H9 (cell line): ENCODE measurements at regions not wholly inside any gene's neighbourhood (a gene's known extent, or its start where the extent isn't known, plus 50 kb on each side); places are given as distances from the start of the nearest gene placed in this dataset.

Experiments used
- DNase-seq: peaks from one replicate; pipeline ENCODE4 v3.0.0-alpha.2; 2017
- H2AFZ ChIP-seq: one replicate; pipeline ENCODE4 v1.6.1; 2013; ENCODE audit warnings: mild to moderate bottlenecking, low read length, control low read depth, moderate library complexity
- H2AK5ac ChIP-seq: 2 replicates; pipeline ENCODE4 v1.6.1; 2013; ENCODE audit warnings: low read length, control low read depth, mixed read lengths; ENCODE audit not compliant: insufficient read length
- H2BK120ac ChIP-seq: one replicate; pipeline ENCODE4 v1.6.1; 2013; ENCODE audit warnings: low read depth, mild to moderate bottlenecking, low read length, control low read depth, inconsistent platforms; ENCODE audit not compliant: poor library complexity, severe bottlenecking
- H2BK12ac ChIP-seq: 2 replicates; pipeline ENCODE4 v1.6.1; 2013; ENCODE audit warnings: low read length, control low read depth, mixed read lengths, low read depth; ENCODE audit not compliant: insufficient read length
- H2BK15ac ChIP-seq: 2 replicates; pipeline ENCODE4 v1.6.1; 2013; ENCODE audit warnings: low read depth, low read length, control low read depth
- H2BK20ac ChIP-seq: one replicate; pipeline ENCODE4 v1.6.1; 2013; ENCODE audit warnings: low read depth, mild to moderate bottlenecking, low read length, control low read depth, inconsistent platforms; ENCODE audit not compliant: poor library complexity, severe bottlenecking
- H2BK5ac ChIP-seq: 2 replicates; pipeline ENCODE4 v1.6.1; 2013; ENCODE audit warnings: low read length, control low read depth, mixed read lengths; ENCODE audit not compliant: insufficient read length
- H3K14ac ChIP-seq: 2 replicates; pipeline ENCODE4 v1.6.1; 2013; ENCODE audit warnings: low read length, control low read depth; ENCODE audit not compliant: insufficient read depth
- H3K18ac ChIP-seq: 2 replicates; pipeline ENCODE4 v1.6.1; 2013; ENCODE audit warnings: low read depth, mild to moderate bottlenecking, mixed read lengths, low read length, control low read depth; ENCODE audit not compliant: insufficient read length
- H3K23ac ChIP-seq: 2 replicates; pipeline ENCODE4 v1.6.1; 2013; ENCODE audit warnings: low read length, control low read depth, mixed read lengths, low read depth; ENCODE audit not compliant: insufficient read length
- H3K23me2 ChIP-seq: 2 replicates; pipeline ENCODE4 v1.6.1; 2013; ENCODE audit warnings: low read depth, mild to moderate bottlenecking, mixed read lengths, low read length, control low read depth; ENCODE audit not compliant: insufficient read length, poor library complexity, severe bottlenecking
- H3K27ac ChIP-seq: 2 replicates; pipeline ENCODE4 v1.5.1; 2013; ENCODE audit warnings: low read length, control low read depth, mixed read lengths, low read depth; ENCODE audit not compliant: insufficient read length
- H3K27me3 ChIP-seq: 2 replicates; pipeline ENCODE4 v1.6.1; 2013; ENCODE audit warnings: low read length, control low read depth, inconsistent platforms; ENCODE audit not compliant: insufficient read depth
- H3K4ac ChIP-seq: 2 replicates; pipeline ENCODE4 v1.6.1; 2013; ENCODE audit warnings: low read depth, mild to moderate bottlenecking, control low read depth, inconsistent platforms, low read length, moderate library complexity
- H3K4me1 ChIP-seq: 2 replicates; pipeline ENCODE4 v1.6.1; 2013; ENCODE audit warnings: low read length, control low read depth, inconsistent platforms; ENCODE audit not compliant: insufficient read depth
- H3K4me2 ChIP-seq: 2 replicates; pipeline ENCODE4 v1.6.1; 2013; ENCODE audit warnings: low read length, control low read depth, mixed read lengths; ENCODE audit not compliant: insufficient read length, insufficient read depth
- H3K56ac ChIP-seq: 2 replicates; pipeline ENCODE4 v1.6.1; 2013; ENCODE audit warnings: low read depth, mild to moderate bottlenecking, mixed read lengths, low read length, control low read depth; ENCODE audit not compliant: insufficient read length
- H3K79me1 ChIP-seq: 2 replicates; pipeline ENCODE4 v1.6.1; 2013; ENCODE audit warnings: low read depth, mild to moderate bottlenecking, moderate library complexity, low read length, control low read depth, inconsistent platforms; ENCODE audit not compliant: insufficient read depth, poor library complexity, severe bottlenecking
- H3K79me2 ChIP-seq: 2 replicates; pipeline ENCODE4 v1.6.1; 2013; ENCODE audit warnings: low read length, control low read depth, inconsistent platforms; ENCODE audit not compliant: insufficient read depth
- H3K9ac ChIP-seq: 2 replicates; pipeline ENCODE4 v1.6.1; 2013; ENCODE audit warnings: low read length, control low read depth, mixed read lengths; ENCODE audit not compliant: insufficient read length; ENCODE audit errors: extremely low read depth
- H3K9me3 ChIP-seq: one replicate; pipeline ENCODE4 v1.6.1; 2013; ENCODE audit warnings: low read depth, low read length, inconsistent platforms; ENCODE audit not compliant: control insufficient read depth
- H3T11ph ChIP-seq: one replicate; pipeline ENCODE4 v1.6.1; 2013; ENCODE audit warnings: mild to moderate bottlenecking, low read length, control low read depth, inconsistent platforms
- H4K20me1 ChIP-seq: one replicate; pipeline ENCODE4 v1.6.1; 2013; ENCODE audit not compliant: control insufficient read depth, insufficient read length, insufficient read depth
- H4K5ac ChIP-seq: 2 replicates; pipeline ENCODE4 v1.6.1; 2013; ENCODE audit warnings: low read depth, mild to moderate bottlenecking, mixed read lengths, low read length, control low read depth; ENCODE audit not compliant: insufficient read length
- H4K8ac ChIP-seq: replicated peaks from 2 replicates; pipeline ENCODE4 v1.6.1; 2013; ENCODE audit warnings: low read length, control low read depth, mixed read lengths, low read depth; ENCODE audit not compliant: insufficient read length
- H4K91ac ChIP-seq: 2 replicates; pipeline ENCODE4 v1.6.1; 2013; ENCODE audit warnings: low read depth, mild to moderate bottlenecking, moderate library complexity, mixed read lengths, low read length, control low read depth; ENCODE audit not compliant: insufficient read length
- H3K27ac Mint-ChIP-seq, 3 experiments: 2 replicates in 2 of 3; 3 replicates in 1 of 3; pipeline ENCODE4 v1.8.0; 2020 to 2021; ENCODE audit warnings: mixed read lengths in 3 of 3, mild to moderate bottlenecking in 1 of 3, moderate library complexity in 1 of 3
- H3K27me3 Mint-ChIP-seq: 2 replicates; pipeline ENCODE4 v1.8.0; 2021; ENCODE audit warnings: low read depth, mild to moderate bottlenecking, moderate library complexity, mixed read lengths
- H3K36me3 Mint-ChIP-seq, 3 experiments: 2 replicates in 2 of 3; 3 replicates in 1 of 3; pipeline ENCODE4 v1.8.0; 2020 to 2021; ENCODE audit warnings: low read depth in 3 of 3, mixed read lengths in 3 of 3; ENCODE audit not compliant: insufficient read depth in 1 of 3
- H3K4me1 Mint-ChIP-seq, 2 experiments: 2 replicates each; pipeline ENCODE4 v1.8.0; 2020; ENCODE audit warnings: mixed read lengths in 2 of 2
- H3K4me3 Mint-ChIP-seq, 2 experiments: 2 replicates in 1 of 2; 3 replicates in 1 of 2; pipeline ENCODE4 v1.8.0; 2020 to 2021; ENCODE audit warnings: mild to moderate bottlenecking in 2 of 2, mixed read lengths in 2 of 2, moderate library complexity in 1 of 2
- H3K9me3 Mint-ChIP-seq, 2 experiments: 2 replicates in 1 of 2; 3 replicates in 1 of 2; pipeline ENCODE4 v1.8.0; 2020; ENCODE audit warnings: mild to moderate bottlenecking in 2 of 2, mixed read lengths in 2 of 2, moderate library complexity in 1 of 2
- CTCF ChIP-seq: fragments of 200-600 bp; sonication (generic); conservative IDR thresholded peaks from 3 replicates; pipeline ENCODE4 v1.8.0; 2021; ENCODE audit warnings: antibody characterized with exemption, mild to moderate bottlenecking
- WGBS: extraction: QIAGEN DNeasy Blood & Tissue Kit; methylation state at CpG from one replicate; pipeline ENCODE4 v1.1.7; 2013; ENCODE audit warnings: missing lambda C conversion rate, low lambda C conversion rate, mixed read lengths; ENCODE audit not compliant: insufficient read length; ENCODE audit errors: extremely low coverage; 5-methylcytosine and 5-hydroxymethylcytosine counted together

- TF ChIP-seq CTCF: no peak
- Histone ChIP-seq H2BK12ac (no peak overlapping the region), H2BK20ac (no peak overlapping the region)
Observed at GRCh38 chr2:18664421-18664820, 75.1 kb upstream of the NT5C1B start.

More at GRCh38 chr2:18664421-18664820, 75.1 kb upstream of the NT5C1B start:
- Histone ChIP-seq H2BK15ac (no peak overlapping the region), H3K4ac (no peak overlapping the region), H4K8ac (no peak overlapping the region), H3K4me1 (no peaks in the 10 kb centered on the region), H3K23ac (no peak overlapping the region), H3K14ac (no peak overlapping the region), H3K9ac (no peak overlapping the region), H4K5ac (no peak overlapping the region), H4K20me1 (no peaks in the 10 kb centered on the region), H3K18ac (no peak overlapping the region), H3K27me3 (no peaks in the 10 kb centered on the region), H2BK120ac (no peak overlapping the region), H3K4me2 (no peak overlapping the region), H2AK5ac (no peak overlapping the region), H3K9me3 (no peaks in the 10 kb centered on the region), H3K79me2 (no peaks in the 10 kb centered on the region), H3K27ac (no peak overlapping the region), H3K79me1 (no peaks in the 10 kb centered on the region), H3K56ac (no peak overlapping the region), H2BK5ac (no peak overlapping the region), H4K91ac (no peak overlapping the region), H2AFZ (no peak overlapping the region), H3K23me2 (no peaks in the 10 kb centered on the region), H3T11ph (no peak overlapping the region)
- no peaks in the 10 kb centered on the region for H3K36me3 Mint-ChIP-seq
- no peak for DNase-seq
- H3K27me3 Mint-ChIP-seq: no peaks in the 10 kb centered on the region
- H3K4me3 Mint-ChIP-seq: no peak overlapping the region
- H3K4me1 Mint-ChIP-seq: no peaks in the 10 kb centered on the region
- WGBS: no CpG with 5 or more reads among the region's 1 CpG
- no peaks in the 10 kb centered on the region for H3K9me3 Mint-ChIP-seq
- no peak overlapping the region for H3K27ac Mint-ChIP-seq
